GM19324 (cell line): ENCODE measurements at regions not wholly inside any gene's neighbourhood (a gene's known extent, or its start where the extent isn't known, plus 50 kb on each side); places are given as distances from the start of the nearest gene placed in this dataset.

ENCODE experiments used
- ATAC-seq: cut with Tn5 transposase; IDR thresholded peaks from one replicate; pipeline ENCODE4 v1.9.1; 2021; ENCODE audit warnings: mild to moderate bottlenecking, moderate library complexity; ENCODE audit not compliant: unreplicated experiment, low FRiP score

DNA sequence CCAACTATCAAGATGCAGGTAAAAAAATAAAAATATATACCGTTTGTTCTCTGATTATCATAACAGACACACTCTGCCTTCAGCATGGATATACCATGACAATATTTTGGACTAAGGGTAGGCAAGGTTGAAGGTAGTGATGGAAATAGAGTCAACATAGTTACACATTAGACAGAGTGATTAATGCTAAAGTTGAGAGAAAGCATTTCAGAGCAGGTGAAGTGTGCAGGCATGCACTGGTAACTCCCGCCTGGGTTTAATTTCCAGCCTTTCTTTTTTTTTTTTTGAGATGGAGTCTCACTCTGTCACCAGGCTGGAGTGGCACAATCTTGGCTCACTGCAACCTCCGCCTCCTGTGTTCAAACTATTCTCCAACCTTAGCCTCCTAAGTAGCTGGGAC is 458.5 kb downstream of the TLR4 start:
- no peak for ATAC-seq

DNA sequence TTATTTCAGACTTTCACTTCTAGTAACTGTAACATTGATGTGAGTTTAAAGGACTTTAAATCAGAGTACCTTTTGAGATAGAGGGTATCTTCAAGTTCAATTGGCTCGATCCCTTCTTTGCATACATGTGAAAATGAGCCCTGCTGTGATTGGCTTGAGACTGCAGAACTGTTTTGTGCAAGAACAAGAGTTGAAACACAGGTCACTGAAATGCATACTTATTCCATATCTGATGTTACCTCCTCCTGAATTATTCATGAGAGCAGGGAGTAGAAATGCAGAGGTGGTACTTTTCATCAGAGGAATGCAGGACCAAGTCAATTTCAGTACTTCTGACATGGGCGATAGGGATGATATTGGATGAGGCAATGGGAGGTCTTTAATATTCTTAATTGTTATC is 459.5 kb downstream of the TLR4 start:
- ATAC-seq, result no peak

DNA sequence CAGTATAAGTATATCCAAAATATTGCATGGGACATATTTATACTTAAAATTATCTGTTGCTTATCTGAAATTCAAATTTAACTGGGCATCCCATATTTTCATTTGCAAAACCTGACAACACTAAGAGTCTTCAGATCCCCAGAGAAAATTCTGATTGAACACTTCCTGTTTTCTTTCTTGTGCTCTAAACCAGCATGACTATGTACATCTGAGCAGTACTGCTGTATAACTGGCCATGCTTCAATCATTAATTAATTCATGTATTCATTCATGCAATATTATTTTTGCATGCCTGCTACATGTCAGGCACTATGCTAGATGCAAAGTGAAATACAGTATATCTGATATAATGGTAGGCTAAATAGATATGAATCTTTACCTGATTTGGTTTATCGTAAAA is 461.2 kb downstream of the TLR4 start:
- no peak for ATAC-seq

DNA sequence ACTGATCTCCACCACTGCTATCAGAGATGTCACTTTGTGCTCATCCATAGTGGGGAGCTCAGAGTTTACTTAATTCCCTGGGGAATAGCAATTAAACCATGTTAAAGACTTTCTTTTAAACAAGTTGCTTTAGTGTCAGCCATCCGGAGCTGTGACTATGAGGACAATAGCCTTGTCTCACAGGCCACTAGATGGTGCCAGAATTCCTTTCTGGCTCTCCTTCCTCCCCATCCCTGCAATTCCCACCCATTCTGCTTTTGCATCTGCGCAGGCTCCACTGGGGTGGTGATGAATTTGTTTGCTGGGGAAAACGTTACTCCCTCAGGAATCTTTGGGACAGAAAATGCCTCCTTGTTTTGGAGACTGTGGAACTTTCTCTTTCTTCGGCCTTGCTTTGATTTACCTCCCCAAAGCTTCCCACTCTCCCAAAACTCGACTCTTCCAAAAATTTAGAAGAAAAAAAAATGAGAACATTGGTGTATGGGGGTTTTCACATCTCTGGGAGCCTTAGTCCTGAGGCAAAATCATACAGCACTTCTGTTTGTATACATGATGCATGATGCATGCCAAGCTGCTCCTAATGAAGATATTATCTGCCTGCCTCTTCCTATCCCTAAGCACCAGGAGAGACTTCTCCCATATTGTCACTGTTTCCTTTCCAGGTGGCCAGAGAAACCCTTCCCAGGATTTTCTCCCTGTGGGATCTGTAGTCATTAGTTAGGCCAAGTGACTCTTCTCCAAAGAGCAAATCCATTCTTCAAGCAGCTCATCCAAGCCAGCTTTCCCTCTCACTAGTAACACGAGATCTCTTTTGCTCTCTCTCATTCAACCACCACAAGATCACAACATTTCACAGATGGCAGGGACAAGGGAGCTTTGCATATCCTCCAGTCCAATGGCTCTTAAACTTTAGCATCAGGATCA is 466.1 kb downstream of the TLR4 start:
- ATAC-seq, result no peak

DNA sequence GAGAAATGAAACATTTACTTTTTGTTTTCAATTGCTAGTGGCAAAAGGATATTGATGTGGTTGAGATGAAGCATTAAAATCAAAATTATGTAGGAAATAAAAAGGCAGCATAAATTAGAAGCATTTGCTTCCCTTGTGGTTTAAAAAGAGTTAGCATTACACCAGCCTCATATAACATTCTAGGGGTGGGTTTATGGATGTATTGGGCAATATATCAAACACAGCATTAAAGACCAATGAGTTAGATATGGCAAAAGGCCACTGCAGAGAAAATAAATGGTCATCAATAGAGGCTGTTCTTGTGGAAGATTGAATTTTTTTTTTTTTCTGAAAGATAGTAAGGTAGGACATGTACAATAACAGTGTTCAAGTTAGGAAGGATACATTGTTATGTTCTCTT is 473.0 kb downstream of the TLR4 start:
- ATAC-seq, result no peak

DNA sequence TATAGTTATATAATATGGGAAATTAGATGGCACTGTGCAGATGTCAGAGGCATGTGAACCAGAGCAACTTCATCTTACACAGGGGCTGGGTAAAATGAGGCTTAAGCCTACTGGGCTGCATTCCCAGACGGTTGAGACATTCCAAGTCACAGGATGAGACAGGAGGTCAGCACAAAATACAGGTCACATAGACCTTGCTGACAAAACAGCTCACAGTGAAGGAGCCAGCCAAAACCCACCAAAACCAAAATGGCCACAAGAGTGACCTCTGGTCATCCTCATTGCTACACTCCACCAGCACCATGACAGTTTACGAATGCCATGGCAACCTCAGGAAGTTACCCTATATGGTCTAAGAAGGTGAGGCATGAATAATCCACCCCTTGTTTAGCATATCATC is 479.4 kb downstream of the TLR4 start:
- no peak for ATAC-seq

DNA sequence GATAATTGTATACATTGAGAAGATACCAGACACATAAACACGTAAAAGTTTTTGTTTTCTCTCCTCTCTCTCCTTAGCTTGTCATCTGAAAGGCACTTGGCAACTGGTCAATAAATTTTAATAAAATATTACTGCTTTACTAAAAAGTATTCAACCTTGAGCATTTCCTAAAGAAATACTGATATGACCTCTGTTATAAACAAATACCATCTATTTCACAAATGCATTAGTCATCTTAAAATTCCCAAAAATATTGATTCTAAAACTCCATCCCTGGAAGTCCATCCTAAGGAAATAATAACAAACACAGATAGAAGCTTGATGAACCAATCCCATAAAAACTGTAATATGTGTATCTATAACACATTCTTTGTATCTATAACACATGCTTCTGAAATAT is 483.2 kb downstream of the TLR4 start:
- ATAC-seq, result no peak

DNA sequence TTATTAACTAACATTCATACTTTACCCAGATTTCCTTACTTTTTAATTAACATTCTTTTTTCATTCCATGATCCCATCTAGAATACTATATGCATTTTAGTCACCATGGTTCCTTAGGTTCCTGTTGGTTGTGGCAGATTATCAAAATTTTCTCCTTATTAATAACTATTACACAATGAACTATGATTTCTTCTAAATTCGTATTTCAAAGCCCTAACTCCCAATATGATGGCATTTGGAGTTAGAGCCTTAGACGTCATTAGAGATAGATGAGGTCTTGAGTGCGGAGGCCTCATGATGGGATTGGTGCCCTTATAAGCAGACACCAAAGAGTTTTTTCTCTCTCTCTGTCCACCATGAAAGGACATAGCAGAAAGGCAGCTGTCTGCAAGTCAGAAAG is 485.4 kb downstream of the TLR4 start:
- ATAC-seq, result no peak

DNA sequence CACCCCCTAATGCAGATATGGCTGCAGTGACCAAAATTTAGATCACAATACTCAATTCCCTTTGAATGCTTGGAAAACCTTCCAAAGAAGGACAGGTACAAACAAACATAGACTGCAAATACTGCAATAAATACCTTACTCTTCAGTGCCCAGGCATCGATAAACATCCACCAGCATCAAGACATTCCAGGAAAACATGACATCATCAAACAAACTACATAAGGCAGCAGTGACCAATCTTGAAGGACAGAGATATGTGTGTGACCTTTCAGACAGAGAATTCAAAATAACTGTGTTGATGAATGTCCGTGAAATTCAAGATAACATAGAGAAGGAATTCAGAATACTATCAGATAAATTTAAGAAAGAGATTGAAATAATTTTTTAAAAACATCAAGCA is 488.6 kb downstream of the TLR4 start:
- ATAC-seq, result no peak

DNA sequence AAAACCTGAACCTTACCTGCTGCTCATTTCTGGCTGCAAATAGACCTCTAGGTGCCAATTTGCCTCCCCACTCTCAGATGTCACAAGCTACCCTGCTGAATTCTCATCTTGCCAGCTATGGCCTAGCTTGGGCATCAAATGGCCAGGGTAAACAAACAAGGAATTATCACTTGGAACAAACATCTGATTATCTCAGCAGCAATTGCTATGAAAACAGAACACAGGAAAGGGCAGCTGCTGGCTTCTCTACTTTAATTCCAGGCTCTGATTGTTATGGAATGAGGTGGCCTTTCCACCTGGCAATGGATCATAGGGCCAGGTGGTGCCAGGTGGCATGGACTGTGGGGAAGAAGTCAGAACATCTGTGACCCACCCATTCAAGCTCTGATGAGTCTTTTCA is 505.1 kb downstream of the TLR4 start:
- no peak for ATAC-seq

DNA sequence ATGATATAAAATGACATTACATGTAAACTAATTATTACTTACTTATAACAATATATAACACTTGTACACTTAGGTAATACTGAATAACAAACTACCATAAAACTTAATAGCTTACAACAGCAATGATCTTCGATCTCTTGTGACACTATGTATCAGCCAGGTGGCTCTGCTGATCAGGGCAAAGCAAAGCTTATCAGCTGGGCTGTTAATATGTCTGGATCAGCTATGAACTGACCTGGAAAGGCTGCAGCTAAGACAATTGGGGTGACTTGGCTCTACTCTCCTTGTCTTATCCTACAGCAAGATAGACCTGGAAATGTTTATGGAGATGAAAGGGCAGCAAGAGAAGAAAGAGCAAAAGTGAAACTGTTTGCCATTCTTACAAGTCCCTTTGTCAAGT is 511.3 kb downstream of the TLR4 start:
- no peak for ATAC-seq

DNA sequence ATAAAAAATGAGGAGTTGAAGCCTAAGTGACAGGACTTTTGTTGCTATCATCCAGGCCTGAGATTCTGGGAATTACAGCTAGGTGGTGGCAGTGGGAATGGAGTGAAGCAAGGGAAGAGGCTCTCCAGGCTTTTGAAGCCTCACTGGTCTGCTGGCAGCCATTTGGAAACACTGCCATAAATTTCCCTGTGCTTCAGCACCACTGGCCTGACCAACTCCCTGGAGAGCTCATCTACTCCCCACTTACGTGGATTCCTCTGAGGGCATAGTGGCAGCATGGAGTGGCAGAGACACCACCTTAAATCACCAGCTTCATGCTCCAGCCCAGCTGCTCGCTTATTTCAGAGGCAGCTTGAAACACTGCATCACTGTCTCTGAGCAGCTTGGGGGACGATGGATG is 518.2 kb downstream of the TLR4 start:
- no peak for ATAC-seq

DNA sequence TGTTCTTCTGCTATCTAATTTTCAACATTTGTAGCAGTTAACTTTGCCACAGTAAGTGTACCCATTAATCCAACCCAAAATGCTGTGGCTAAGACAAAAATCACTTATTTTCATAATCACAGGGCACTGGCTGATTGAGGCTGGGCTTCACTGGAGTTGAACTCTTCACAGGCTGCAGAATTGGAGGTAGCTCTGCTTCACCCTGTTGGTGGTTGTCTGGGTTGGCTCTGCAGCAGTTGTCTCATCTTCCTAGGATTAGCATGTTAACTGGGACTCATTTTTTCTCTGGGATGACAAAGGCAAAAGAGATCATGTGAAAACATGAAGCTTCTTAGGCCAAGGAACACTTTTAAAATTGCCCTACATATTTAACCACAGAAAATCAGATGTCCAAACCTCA is 518.9 kb downstream of the TLR4 start:
- no peak for ATAC-seq

DNA sequence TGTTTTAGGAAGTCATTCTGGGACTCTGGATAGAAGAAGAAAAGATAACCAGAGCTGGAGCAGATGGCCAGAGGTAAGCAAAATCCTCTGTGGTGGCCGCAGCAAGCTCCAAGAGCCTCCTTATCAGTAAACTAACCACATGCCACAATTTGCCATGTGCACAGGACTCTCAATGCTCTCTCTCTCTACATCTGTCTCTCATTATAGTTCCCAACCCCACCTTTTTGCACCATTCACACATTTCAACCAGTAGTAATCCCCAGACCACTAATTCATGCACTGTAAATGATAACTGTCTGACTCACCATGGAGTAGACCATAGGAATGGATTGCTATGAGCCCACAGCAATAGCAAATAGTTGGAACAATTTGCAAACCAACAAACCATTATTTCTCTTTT is 526.1 kb downstream of the TLR4 start:
- no peak for ATAC-seq

DNA sequence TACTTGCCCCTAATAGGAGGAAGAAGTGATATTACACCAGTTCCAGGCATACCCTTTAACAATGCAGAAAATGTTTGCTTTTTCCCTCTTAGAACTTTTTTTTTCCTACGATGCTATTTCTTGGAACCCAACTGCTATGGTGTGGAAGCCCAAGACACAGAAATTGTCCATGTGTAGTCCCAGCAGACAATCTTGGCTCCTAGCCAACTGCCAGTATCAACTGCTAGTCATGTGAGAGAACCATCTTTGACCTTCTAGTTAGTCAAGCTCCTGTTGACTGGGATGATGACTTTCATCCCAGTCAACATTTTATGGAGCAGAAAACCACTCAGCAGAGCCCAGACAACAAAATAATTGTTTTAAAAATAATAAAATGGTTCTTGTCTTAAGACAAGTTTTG is 532.4 kb downstream of the TLR4 start:
- no peak for ATAC-seq

DNA sequence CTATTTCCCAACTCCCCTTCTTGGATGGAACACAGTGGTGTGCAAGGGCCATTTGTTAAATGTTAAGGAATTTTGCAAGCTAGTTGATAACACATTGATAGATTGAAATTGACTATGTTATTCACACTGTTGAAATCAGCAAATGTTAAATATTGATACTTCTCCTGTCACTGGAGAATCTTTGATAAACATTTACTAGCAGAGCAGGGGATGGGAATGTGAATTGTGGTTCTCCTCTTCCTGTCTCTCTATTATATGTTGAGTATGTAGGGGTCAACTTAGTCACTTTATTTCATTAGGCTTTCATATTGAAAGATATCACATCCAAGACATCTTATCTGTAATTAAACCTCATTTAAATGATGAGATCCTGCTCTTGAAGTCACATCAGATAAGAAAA is 533.9 kb downstream of the TLR4 start:
- ATAC-seq, result no peak

DNA sequence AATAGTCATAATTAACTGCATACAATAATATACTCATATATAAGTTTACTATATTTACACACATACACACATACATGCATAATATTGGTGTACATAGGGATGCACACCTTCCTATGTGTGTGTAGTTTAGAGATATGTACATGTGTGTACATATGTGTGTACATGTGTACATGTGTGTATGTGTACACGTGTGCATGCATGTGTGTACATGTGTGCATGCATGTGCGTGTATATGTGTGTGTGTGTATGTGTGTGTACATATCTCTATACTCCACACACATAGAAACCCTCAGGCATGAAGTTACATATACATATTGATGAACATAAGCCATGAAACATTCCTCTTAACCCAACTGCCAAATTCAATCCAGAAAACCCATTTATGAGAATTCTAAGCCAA is 547.8 kb downstream of the TLR4 start:
- ATAC-seq, result no peak

DNA sequence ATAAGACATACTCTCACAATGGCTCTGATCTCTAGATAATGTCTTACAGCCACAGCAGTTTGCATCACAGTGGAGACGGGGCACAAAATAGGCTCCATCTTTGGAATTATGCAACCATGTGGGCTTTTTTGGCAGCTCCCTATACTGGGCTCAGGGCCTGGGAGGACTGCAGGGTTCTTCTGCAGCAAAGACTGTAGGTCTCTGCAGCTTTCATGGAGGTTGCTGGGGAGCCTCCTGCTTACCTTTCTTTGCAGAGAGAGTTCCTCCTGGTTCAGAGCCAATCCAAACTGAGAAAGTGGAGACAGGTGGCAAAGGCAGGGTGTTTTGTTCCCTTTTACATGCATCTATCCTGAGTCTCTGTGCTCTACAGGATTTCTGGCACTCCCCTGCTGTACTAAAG is 558.0 kb downstream of the TLR4 start:
- ATAC-seq, result no peak

DNA sequence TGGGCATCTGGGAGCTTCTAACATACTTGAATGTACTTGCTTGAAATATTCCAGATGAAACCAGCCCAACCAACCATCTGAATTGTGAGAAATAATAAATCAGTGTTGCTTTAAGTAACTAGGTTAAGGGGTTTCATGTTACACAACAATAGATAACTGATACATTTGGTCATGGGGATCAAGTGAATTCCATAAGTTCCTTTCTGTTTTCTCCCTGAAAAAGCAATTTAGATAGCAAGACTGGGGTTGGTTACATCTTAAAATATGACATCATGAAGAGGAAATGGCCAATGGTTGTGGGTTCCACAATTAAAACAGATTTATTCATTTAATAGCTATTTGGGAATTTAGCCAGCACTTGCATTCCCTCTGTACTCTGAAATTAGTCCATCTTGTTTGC is 559.7 kb downstream of the TLR4 start:
- ATAC-seq, result no peak

DNA sequence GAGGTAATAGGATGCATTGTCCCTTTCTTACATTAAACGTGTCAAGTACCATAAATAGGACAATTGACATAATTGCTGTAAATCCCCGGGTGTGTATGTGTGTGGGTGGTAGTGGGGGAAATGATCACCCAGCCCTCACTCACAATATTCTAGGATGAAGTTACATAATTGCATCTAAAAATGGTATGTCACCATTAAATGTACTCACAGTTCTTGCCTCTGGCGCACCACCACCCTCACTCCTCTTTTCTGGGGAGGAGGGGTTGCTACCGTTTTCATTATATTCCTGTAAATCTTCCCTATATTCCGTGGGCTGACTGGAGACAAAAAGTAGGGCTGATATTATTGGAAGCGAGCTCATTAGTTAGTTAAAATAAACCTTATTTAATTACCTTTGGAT is 563.8 kb downstream of the TLR4 start:
- no peak for ATAC-seq

DNA sequence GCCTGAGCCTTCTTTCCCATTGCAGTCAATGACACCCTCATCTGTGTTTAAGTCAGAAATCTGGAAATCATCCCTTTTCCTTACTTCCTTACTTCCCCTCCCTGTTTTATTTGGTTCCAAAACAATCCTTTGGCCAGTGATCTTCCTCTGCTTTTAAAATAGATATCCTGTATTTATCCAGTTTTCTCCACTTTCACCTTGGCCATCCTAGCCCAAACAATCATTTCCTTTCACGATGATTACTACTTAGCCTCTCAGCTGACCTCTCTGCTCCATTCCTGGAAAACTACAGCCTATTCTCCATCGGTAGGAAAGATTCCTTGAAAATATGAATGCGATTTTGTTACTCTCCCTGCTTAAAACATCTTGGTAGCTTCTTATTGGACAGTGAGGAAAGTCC is 565.4 kb downstream of the TLR4 start:
- no peak for ATAC-seq

DNA sequence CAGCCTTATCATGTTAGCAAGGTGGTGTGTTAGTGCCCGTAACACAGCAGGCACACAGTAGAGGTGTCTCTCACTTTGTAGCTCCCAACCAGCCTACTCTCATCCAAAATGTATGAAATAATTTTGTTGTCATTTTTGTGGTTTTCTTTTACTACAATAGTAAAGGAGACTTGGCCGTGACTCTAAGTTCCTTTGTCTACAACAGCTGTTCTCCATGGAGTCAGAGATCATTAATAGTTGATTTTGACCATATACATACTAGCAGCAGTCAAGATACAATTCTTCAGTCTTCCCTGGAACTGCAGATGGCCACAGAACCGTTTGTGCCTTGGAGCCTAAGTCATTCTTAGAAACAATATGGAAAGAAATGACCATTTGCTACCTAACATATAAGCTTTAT is 567.1 kb downstream of the TLR4 start:
- ATAC-seq, result no peak

DNA sequence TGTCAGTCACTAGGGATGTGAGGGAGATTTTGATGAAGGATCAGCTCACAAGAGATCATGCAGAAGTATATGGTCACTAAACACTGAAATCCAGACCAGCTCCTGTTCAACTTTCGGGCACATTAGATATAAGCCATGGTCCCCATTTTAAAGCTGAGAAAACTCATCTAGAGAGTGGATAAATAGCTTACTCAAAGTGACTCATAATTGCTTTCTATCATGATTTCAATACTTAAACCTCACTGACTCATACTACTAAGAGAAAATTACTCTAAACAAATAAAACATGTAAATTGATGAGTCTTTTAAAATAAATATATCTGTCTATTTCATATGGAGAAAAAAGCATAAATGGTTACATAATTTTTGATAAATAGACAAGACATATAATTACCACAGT is 567.7 kb downstream of the TLR4 start:
- ATAC-seq, result no peak
